Keratinocyte (primary cell): ENCODE measurements at regions not wholly inside any gene's neighbourhood (a gene's known extent, or its start where the extent isn't known, plus 50 kb on each side); places are given as distances from the start of the nearest gene placed in this dataset.

Experiments used
- DNase-seq: peaks from one replicate; pipeline ENCODE4 v3.0.0-alpha.2; 2011; ENCODE audit warnings: low read depth, missing footprints, low spot score
- FAIRE-seq: peaks from 2 replicates; lab custom pipeline; 2011; peaks lifted over from hg19 to GRCh38; lab: Jason Lieb, UNC
- H2AFZ ChIP-seq: 2 replicates; pipeline ENCODE4 v1.6.0; 2012; ENCODE audit warnings: low read length, control low read depth, inconsistent platforms; ENCODE audit not compliant: control insufficient read depth
- H3K27ac ChIP-seq: 2 replicates; pipeline ENCODE4 v1.5.1; 2011; ENCODE audit warnings: low read length; ENCODE audit not compliant: control insufficient read depth, insufficient read depth
- H3K27me3 ChIP-seq: 3 replicates; pipeline ENCODE4 v1.6.0; 2011; ENCODE audit warnings: low read length; ENCODE audit not compliant: control insufficient read depth, insufficient read depth; ENCODE audit errors: extremely low read depth
- H3K36me3 ChIP-seq, 2 experiments: 2 replicates in 1 of 2; 3 replicates in 1 of 2; pipeline ENCODE4 v1.5.1; 2011; ENCODE audit warnings: low read length in 2 of 2, mild to moderate bottlenecking in 1 of 2; ENCODE audit not compliant: control insufficient read depth in 2 of 2, insufficient read depth in 2 of 2; ENCODE audit errors: extremely low read depth in 1 of 2
- H3K4me1 ChIP-seq: 3 replicates; pipeline ENCODE4 v1.5.1; 2011; ENCODE audit warnings: low read length; ENCODE audit not compliant: control insufficient read depth, insufficient read depth; ENCODE audit errors: extremely low read depth
- H3K4me2 ChIP-seq: 3 replicates; pipeline ENCODE4 v1.6.0; 2011; ENCODE audit warnings: low read depth, low read length; ENCODE audit not compliant: control insufficient read depth, insufficient read depth; ENCODE audit errors: extremely low read depth
- H3K4me3 ChIP-seq, 3 experiments: fragments of 200-600 bp in 1 of 3; sonication (generic) in 1 of 3; 2 replicates in 2 of 3; 3 replicates in 1 of 3; pipeline ENCODE4 v1.5.1; 2011 to 2016; ENCODE audit warnings: low read length in 3 of 3, mild to moderate bottlenecking in 3 of 3, control low read depth in 2 of 3, inconsistent platforms in 1 of 3, low read depth in 1 of 3, mixed read lengths in 1 of 3, mixed run types in 1 of 3, moderate library complexity in 1 of 3; ENCODE audit not compliant: control insufficient read depth in 2 of 3, insufficient read depth in 2 of 3; ENCODE audit errors: extremely low read depth in 1 of 3
- H3K79me2 ChIP-seq: 2 replicates; pipeline ENCODE4 v1.6.0; 2012; ENCODE audit warnings: low read length; ENCODE audit not compliant: control insufficient read depth, insufficient read depth
- H3K9ac ChIP-seq: 3 replicates; pipeline ENCODE4 v1.6.0; 2011; ENCODE audit warnings: low read length; ENCODE audit not compliant: control insufficient read depth, insufficient read depth; ENCODE audit errors: extremely low read depth
- H3K9me1 ChIP-seq: 3 replicates; pipeline ENCODE4 v1.6.0; 2011; ENCODE audit warnings: low read length; ENCODE audit not compliant: control insufficient read depth, insufficient read depth; ENCODE audit errors: extremely low read depth
- H3K9me3 ChIP-seq: 2 replicates; pipeline ENCODE4 v1.5.1; 2012; ENCODE audit warnings: low read depth, low read length; ENCODE audit not compliant: control insufficient read depth
- H4K20me1 ChIP-seq: 3 replicates; pipeline ENCODE4 v1.6.0; 2011; ENCODE audit warnings: low read length; ENCODE audit not compliant: control insufficient read depth, insufficient read depth; ENCODE audit errors: extremely low read depth
- CTCF ChIP-seq, 3 experiments: IDR thresholded peaks in 1 of 3; conservative IDR thresholded peaks in 1 of 3; optimal IDR thresholded peaks in 1 of 3; 2 replicates in 2 of 3; 3 replicates in 1 of 3; pipeline versions ENCODE3 to v1.5.1; 2011; ENCODE audit warnings: low read length in 3 of 3, mild to moderate bottlenecking in 3 of 3, moderate library complexity in 2 of 3, control low read depth in 1 of 3, inconsistent platforms in 1 of 3; ENCODE audit not compliant: insufficient read depth in 2 of 3; ENCODE audit errors: extremely low read depth in 1 of 3
- EZH2 ChIP-seq: IDR thresholded peaks from one replicate; pipeline ENCODE4 v1.6.1; 2012; ENCODE audit warnings: inconsistent platforms, mild to moderate bottlenecking, low read length, moderate library complexity
- dilution Hi-C: fragments of 300-500 bp; cut with MboI; formaldehyde crosslinking; loops from one replicate; pipeline ENCODE4 v1.7.0; 2020; ENCODE audit warnings: low sequenced_read_pairs; ENCODE audit not compliant: extremely low pct_ligation_motif_present

- no peaks in the 10 kb centered on the region for H3K27me3 ChIP-seq
- TF ChIP-seq CTCF (optimal IDR thresholded peaks at IDR 0.05 in 1 of 3, IDR thresholded peaks at IDR 0.05 in 1 of 3, conservative IDR thresholded peaks at IDR 0.05 in 1 of 3; ENCODE audit: extremely low read depth in 1 of 3, insufficient read depth in 2 of 3, low read length in 3 of 3) (no peak), EZH2 (no peak)
- dilution Hi-C loops, result no loop called here
- DNase-seq (no peak), FAIRE-seq (no peak)
- no peak overlapping the region for H3K9ac ChIP-seq
- H3K36me3 ChIP-seq, result no peaks in the 10 kb centered on the region
- H3K4me3 ChIP-seq, result no peak overlapping the region
- H2AFZ ChIP-seq, result no peak overlapping the region
- no peaks in the 10 kb centered on the region for H3K9me3 ChIP-seq
- no peak overlapping the region for H3K27ac ChIP-seq
- H3K4me1 ChIP-seq, result no peaks in the 10 kb centered on the region
- H4K20me1 ChIP-seq, result no peaks in the 10 kb centered on the region
- no peaks in the 10 kb centered on the region for H3K9me1 ChIP-seq
- H3K4me2 ChIP-seq, result no peak overlapping the region
- H3K79me2 ChIP-seq, result no peaks in the 10 kb centered on the region
Measured at GRCh38 chr20:39503902-39504709, 542.0 kb downstream of the DHX35 start.

- TF ChIP-seq CTCF (optimal IDR thresholded peaks at IDR 0.05 in 1 of 3, IDR thresholded peaks at IDR 0.05 in 1 of 3, conservative IDR thresholded peaks at IDR 0.05 in 1 of 3; ENCODE audit: extremely low read depth in 1 of 3, insufficient read depth in 2 of 3, low read length in 3 of 3) (no peak), EZH2 (no peak)
- H3K27me3 ChIP-seq, result no peaks in the 10 kb centered on the region
- dilution Hi-C loops, result no loop called here
- H4K20me1 ChIP-seq, result no peaks in the 10 kb centered on the region
- H3K36me3 ChIP-seq, result no peaks in the 10 kb centered on the region
- no peaks in the 10 kb centered on the region for H3K9me3 ChIP-seq
- H3K4me2 ChIP-seq, result no peak overlapping the region
- H3K4me3 ChIP-seq, result no peak overlapping the region
- FAIRE-seq, result no peak
- H3K9ac ChIP-seq, result no peak overlapping the region
- no peak for DNase-seq
- H3K9me1 ChIP-seq, result no peaks in the 10 kb centered on the region
- no peak overlapping the region for H3K27ac ChIP-seq
- H2AFZ ChIP-seq, result no peak overlapping the region
- no peaks in the 10 kb centered on the region for H3K4me1 ChIP-seq
- H3K79me2 ChIP-seq, result no peaks in the 10 kb centered on the region
Measured at GRCh38 chr20:39492223-39492797, 530.2 kb downstream of the DHX35 start.
